ENCODE measurements at regions not wholly inside any gene's neighbourhood (a gene's known extent, or its start where the extent isn't known, plus 50 kb on each side); places are given as distances from the start of the nearest gene placed in this dataset.
"Not testable (repeated sequence)": the region's sequence is repeated elsewhere in the genome, so short reads cannot be mapped to it uniquely, and the experiment has no call there.

GRCh38 chr2:212786088-212786487 is 247.5 kb upstream of the ERBB4 start:
- TF ChIP-seq CTCF (IDR thresholded peaks at IDR 0.05; ENCODE audit: poor library complexity); EZH2 (IDR thresholded peaks at IDR 0.05; ENCODE audit: borderline replicate concordance): not testable (repeated sequence)
